ENCODE measurements at regions not wholly inside any gene's neighbourhood (a gene's known extent, or its start where the extent isn't known, plus 50 kb on each side); places are given as distances from the start of the nearest gene placed in this dataset.
"Not testable (repeated sequence)": the region's sequence is repeated elsewhere in the genome, so short reads cannot be mapped to it uniquely, and the experiment has no call there.

GRCh38 chr3:187856555-187856954, 111.3 kb upstream of the BCL6 start:
- no peak for TF ChIP-seq CTCF (conservative IDR thresholded peaks at IDR 0.05; ENCODE audit: low read depth, low read length)
- no peaks in the 10 kb centered on the region for H3K4me1 ChIP-seq (ENCODE audit: low read depth, poor library complexity, severe bottlenecking)
- H3K9ac ChIP-seq, result no peak overlapping the region
- no peak overlapping the region for H3K27ac ChIP-seq
- no peaks in the 10 kb centered on the region for H4K20me1 ChIP-seq (ENCODE audit: insufficient read depth)
- H3K79me2 ChIP-seq (ENCODE audit: insufficient read depth, low read depth), result no peaks in the 10 kb centered on the region
- no peaks in the 10 kb centered on the region for H3K27me3 ChIP-seq (ENCODE audit: insufficient read depth, low read depth)
- no peak overlapping the region for H2AFZ ChIP-seq (ENCODE audit: low read depth)
- H3K4me3 ChIP-seq (IDR thresholded peaks at IDR 0.05; ENCODE audit: insufficient read depth, low read depth, low read length), result no peak overlapping the region
- H3K36me3 ChIP-seq (ENCODE audit: insufficient read depth), result no peaks in the 10 kb centered on the region
- no peak overlapping the region for H3K4me2 ChIP-seq

- Histone ChIP-seq H3K79me2 (ENCODE audit: insufficient read depth, low read depth) (no peaks in the 10 kb centered on the region), H3K4me2 (no peak overlapping the region), H2AFZ (ENCODE audit: low read depth) (no peak overlapping the region), H3K27me3 (ENCODE audit: insufficient read depth, low read depth) (no peaks in the 10 kb centered on the region), H3K27ac (no peak overlapping the region), H4K20me1 (ENCODE audit: insufficient read depth) (no peaks in the 10 kb centered on the region), H3K36me3 (ENCODE audit: insufficient read depth) (no peaks in the 10 kb centered on the region), H3K4me1 (ENCODE audit: low read depth, poor library complexity, severe bottlenecking) (no peaks in the 10 kb centered on the region), H3K9ac (no peak overlapping the region), H3K4me3 (IDR thresholded peaks at IDR 0.05; ENCODE audit: insufficient read depth, low read depth, low read length) (no peak overlapping the region)
- no peak for TF ChIP-seq CTCF (conservative IDR thresholded peaks at IDR 0.05; ENCODE audit: low read depth, low read length)
Measured at GRCh38 chr3:187858041-187858440, 112.8 kb upstream of the BCL6 start.

GRCh38 chr3:187858711-187859110, 113.4 kb upstream of the BCL6 start:
- Histone ChIP-seq H3K9ac (no peak overlapping the region), H3K4me3 (IDR thresholded peaks at IDR 0.05; ENCODE audit: insufficient read depth, low read depth, low read length) (no peak overlapping the region), H3K27me3 (ENCODE audit: insufficient read depth, low read depth) (no peaks in the 10 kb centered on the region), H3K4me2 (no peak overlapping the region), H3K36me3 (ENCODE audit: insufficient read depth) (no peaks in the 10 kb centered on the region), H4K20me1 (ENCODE audit: insufficient read depth) (no peaks in the 10 kb centered on the region), H2AFZ (ENCODE audit: low read depth) (no peak overlapping the region), H3K79me2 (ENCODE audit: insufficient read depth, low read depth) (no peaks in the 10 kb centered on the region), H3K4me1 (ENCODE audit: low read depth, poor library complexity, severe bottlenecking) (no peaks in the 10 kb centered on the region), H3K27ac (no peak overlapping the region)
- no peak for TF ChIP-seq CTCF (conservative IDR thresholded peaks at IDR 0.05; ENCODE audit: low read depth, low read length)

- H3K4me2 ChIP-seq; H4K20me1 ChIP-seq (ENCODE audit: insufficient read depth); H3K4me3 ChIP-seq (IDR thresholded peaks at IDR 0.05; ENCODE audit: insufficient read depth, low read depth, low read length); H3K27ac ChIP-seq; H3K36me3 ChIP-seq (ENCODE audit: insufficient read depth); H3K79me2 ChIP-seq (ENCODE audit: insufficient read depth, low read depth); H3K27me3 ChIP-seq (ENCODE audit: insufficient read depth, low read depth); H3K9ac ChIP-seq; H3K4me1 ChIP-seq (ENCODE audit: low read depth, poor library complexity, severe bottlenecking); H2AFZ ChIP-seq (ENCODE audit: low read depth): not testable (repeated sequence)
Measured at GRCh38 chr3:187862701-187863277, 117.5 kb upstream of the BCL6 start.

GRCh38 chr3:187870360-187871203, 125.3 kb upstream of the BCL6 start:
- Histone ChIP-seq H3K9ac (no peak overlapping the region), H3K4me2 (no peak overlapping the region), H3K79me2 (ENCODE audit: insufficient read depth, low read depth) (no peaks in the 10 kb centered on the region), H3K4me3 (IDR thresholded peaks at IDR 0.05; ENCODE audit: insufficient read depth, low read depth, low read length) (no peak overlapping the region), H3K36me3 (ENCODE audit: insufficient read depth) (no peaks in the 10 kb centered on the region), H2AFZ (ENCODE audit: low read depth) (no peak overlapping the region), H4K20me1 (ENCODE audit: insufficient read depth) (no peaks in the 10 kb centered on the region), H3K27ac (no peak overlapping the region), H3K27me3 (ENCODE audit: insufficient read depth, low read depth) (no peaks in the 10 kb centered on the region), H3K4me1 (ENCODE audit: low read depth, poor library complexity, severe bottlenecking) (peaks cover 5% of the 10 kb centered on the region)
- no peak for TF ChIP-seq CTCF (conservative IDR thresholded peaks at IDR 0.05; ENCODE audit: low read depth, low read length)
